Breast epithelium (tissue), 3 donors: ENCODE measurements at regions not wholly inside any gene's neighbourhood (a gene's known extent, or its start where the extent isn't known, plus 50 kb on each side); places are given as distances from the start of the nearest gene placed in this dataset.

Source experiments
- POLR2A ChIP-seq: fragments of 450-650 bp; IDR thresholded peaks from one replicate; pipeline ENCODE4 v1.6.1; 2016; ENCODE audit warnings: antibody characterized with exemption, mild to moderate bottlenecking, moderate library complexity
- POLR2AphosphoS5 ChIP-seq, 3 donors: sonication (generic); formaldehyde crosslinking; IDR thresholded peaks; one replicate each; pipeline ENCODE4 v1.6.1; 2017; ENCODE audit warnings: antibody characterized with exemption in 3 of 3
- TF ChIP-seq, protein P1 (sequence below), 3 donors: fragments of 450-650 bp; IDR thresholded peaks; one replicate each; pipeline ENCODE4 v1.5.1; 2016 to 2017; ENCODE audit warnings: antibody characterized with exemption in 3 of 3, mild to moderate bottlenecking in 3 of 3, moderate library complexity in 3 of 3

- TF ChIP-seq, protein P1, sequence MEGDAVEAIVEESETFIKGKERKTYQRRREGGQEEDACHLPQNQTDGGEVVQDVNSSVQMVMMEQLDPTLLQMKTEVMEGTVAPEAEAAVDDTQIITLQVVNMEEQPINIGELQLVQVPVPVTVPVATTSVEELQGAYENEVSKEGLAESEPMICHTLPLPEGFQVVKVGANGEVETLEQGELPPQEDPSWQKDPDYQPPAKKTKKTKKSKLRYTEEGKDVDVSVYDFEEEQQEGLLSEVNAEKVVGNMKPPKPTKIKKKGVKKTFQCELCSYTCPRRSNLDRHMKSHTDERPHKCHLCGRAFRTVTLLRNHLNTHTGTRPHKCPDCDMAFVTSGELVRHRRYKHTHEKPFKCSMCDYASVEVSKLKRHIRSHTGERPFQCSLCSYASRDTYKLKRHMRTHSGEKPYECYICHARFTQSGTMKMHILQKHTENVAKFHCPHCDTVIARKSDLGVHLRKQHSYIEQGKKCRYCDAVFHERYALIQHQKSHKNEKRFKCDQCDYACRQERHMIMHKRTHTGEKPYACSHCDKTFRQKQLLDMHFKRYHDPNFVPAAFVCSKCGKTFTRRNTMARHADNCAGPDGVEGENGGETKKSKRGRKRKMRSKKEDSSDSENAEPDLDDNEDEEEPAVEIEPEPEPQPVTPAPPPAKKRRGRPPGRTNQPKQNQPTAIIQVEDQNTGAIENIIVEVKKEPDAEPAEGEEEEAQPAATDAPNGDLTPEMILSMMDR (IDR thresholded peaks at IDR 0.05), result no peak
- TF ChIP-seq POLR2A, result no peak
- no peak for TF ChIP-seq POLR2AphosphoS5 (IDR thresholded peaks at IDR 0.05)
Observed at GRCh38 chr18:53756610-53756972, 467.9 kb downstream of the MBD2 start.
